Smooth muscle cell (in vitro differentiated cells): ENCODE measurements at regions not wholly inside any gene's neighbourhood (a gene's known extent, or its start where the extent isn't known, plus 50 kb on each side); places are given as distances from the start of the nearest gene placed in this dataset.
A peak's percentile ranks its signal among the peaks of the same experiment; 100 is the strongest.

Source experiments
- DNase-seq: peaks from one replicate; lab custom pipeline; 2025; ENCODE audit not compliant: unreplicated experiment; lab: John Stamatoyannopoulos, UW
- H2AFZ ChIP-seq: fragments of 200-600 bp; sonication (generic); 2 replicates; pipeline ENCODE4 v1.6.0; 2016; ENCODE audit warnings: antibody characterized with exemption, low read depth, mild to moderate bottlenecking
- H3F3A ChIP-seq: fragments of 200-600 bp; sonication (generic); 2 replicates; pipeline ENCODE4 v1.6.0; 2017; ENCODE audit warnings: antibody characterized with exemption, low read depth
- H3K27ac ChIP-seq: fragments of 200-600 bp; sonication (generic); 2 replicates; pipeline ENCODE4 v1.5.1; 2016; ENCODE audit warnings: low read depth, mild to moderate bottlenecking
- H3K27me3 ChIP-seq: fragments of 200-600 bp; sonication (generic); 2 replicates; pipeline ENCODE4 v1.6.1; 2016; ENCODE audit warnings: low read depth, mild to moderate bottlenecking
- H3K36me3 ChIP-seq: fragments of 200-600 bp; sonication (generic); 2 replicates; pipeline ENCODE4 v1.5.1; 2016; ENCODE audit warnings: low read depth
- H3K4me1 ChIP-seq: fragments of 200-600 bp; sonication (generic); 2 replicates; pipeline ENCODE4 v1.5.1; 2016; ENCODE audit warnings: low read depth
- H3K4me2 ChIP-seq: fragments of 200-600 bp; sonication (generic); 2 replicates; pipeline ENCODE4 v1.6.0; 2016; ENCODE audit warnings: mild to moderate bottlenecking
- H3K4me3 ChIP-seq: fragments of 200-600 bp; sonication (generic); 2 replicates; pipeline ENCODE4 v1.5.1; 2016; ENCODE audit warnings: mild to moderate bottlenecking
- H3K79me2 ChIP-seq: fragments of 200-600 bp; sonication (generic); 2 replicates; pipeline ENCODE4 v1.6.0; 2016; ENCODE audit warnings: low read depth, mild to moderate bottlenecking
- H3K9ac ChIP-seq: fragments of 200-600 bp; sonication (generic); 2 replicates; pipeline ENCODE4 v1.6.0; 2016; ENCODE audit warnings: low read depth
- H3K9me3 ChIP-seq: fragments of 200-600 bp; sonication (generic); replicated peaks from 2 replicates; pipeline ENCODE4 v1.5.1; 2016; ENCODE audit warnings: low read depth
- H4K20me1 ChIP-seq: fragments of 200-600 bp; sonication (generic); 2 replicates; pipeline ENCODE4 v1.6.0; 2016; ENCODE audit warnings: low read depth
- CTCF ChIP-seq: fragments of 200-600 bp; sonication (generic); IDR thresholded peaks from 2 replicates; pipeline ENCODE4 v1.5.1; 2017; ENCODE audit warnings: borderline replicate concordance, mild to moderate bottlenecking, antibody characterized with exemption; ENCODE audit not compliant: insufficient read depth, poor library complexity, severe bottlenecking
- WGBS: methylation state at CpG from one replicate; pipeline ENCODE4 v1.1.7; 2016; ENCODE audit warnings: low lambda C conversion rate; 5-methylcytosine and 5-hydroxymethylcytosine counted together

DNA sequence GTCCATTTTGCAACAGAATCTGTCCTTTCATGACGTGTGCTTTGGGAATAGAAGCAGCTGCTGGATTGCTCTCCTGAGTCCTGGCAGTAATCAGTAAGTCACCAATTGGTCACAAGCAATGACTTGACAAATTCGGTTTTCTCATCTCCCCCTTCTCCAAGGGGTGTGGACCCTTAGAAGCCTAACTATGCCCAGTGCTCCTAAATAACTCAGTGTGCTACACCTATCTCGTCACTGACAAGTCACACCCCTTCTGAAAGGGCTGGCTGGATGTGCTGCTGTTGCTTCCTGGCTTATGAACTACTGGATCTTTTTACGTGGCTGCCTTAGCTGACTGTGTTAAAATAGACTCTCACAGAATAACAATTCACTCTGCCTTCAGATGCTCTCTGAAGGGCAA is 1351.5 kb downstream of the ZPLD1 start:
- WGBS, result 33% methylated on average over 4 of the region's 4 CpGs
- H3F3A ChIP-seq, result no peaks in the 10 kb centered on the region
- no peaks in the 10 kb centered on the region for H3K4me1 ChIP-seq
- no peaks in the 10 kb centered on the region for H3K79me2 ChIP-seq
- no peak overlapping the region for H3K27ac ChIP-seq
- no peak for DNase-seq
- no peak for TF ChIP-seq CTCF
- no peaks in the 10 kb centered on the region for H3K36me3 ChIP-seq
- no peak overlapping the region for H3K4me2 ChIP-seq
- peak overlapping the region; percentile 64 for H2AFZ ChIP-seq
- no peaks in the 10 kb centered on the region for H4K20me1 ChIP-seq
- no peak overlapping the region for H3K4me3 ChIP-seq
- no peaks in the 10 kb centered on the region for H3K9me3 ChIP-seq
- no peak overlapping the region for H3K9ac ChIP-seq
- H3K27me3 ChIP-seq, result no peaks in the 10 kb centered on the region

DNA sequence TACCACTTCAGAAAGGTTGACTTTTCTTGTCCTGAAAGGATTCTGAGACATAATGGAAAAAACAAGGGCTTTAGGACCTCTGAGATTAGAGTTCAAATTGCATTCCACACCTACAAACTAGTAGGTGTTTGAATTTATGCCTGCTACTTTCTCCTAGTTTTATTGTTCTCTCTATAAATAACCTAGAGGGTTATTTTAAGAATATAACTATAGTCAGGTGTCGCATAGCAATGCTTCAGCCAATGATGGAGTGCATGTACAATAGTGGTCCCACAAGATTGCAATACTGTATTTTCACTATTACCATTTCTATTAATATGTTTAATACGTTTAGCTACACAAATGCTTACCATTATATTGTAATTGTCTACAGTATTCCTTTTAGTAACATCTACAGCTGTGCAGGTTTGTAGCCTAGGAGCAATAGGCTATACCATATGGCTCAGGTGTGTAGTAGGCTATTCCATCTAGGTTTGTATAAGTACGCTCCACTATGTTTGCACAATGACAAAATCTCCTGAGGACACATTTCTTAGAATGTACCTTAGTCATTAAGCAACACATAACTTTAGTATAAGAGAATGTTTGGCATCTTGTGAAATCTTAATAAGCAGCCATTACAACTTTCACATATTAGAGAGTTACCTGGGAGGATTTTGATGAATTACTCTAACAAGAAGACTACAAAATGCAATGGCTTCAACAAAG is 1352.5 kb downstream of the ZPLD1 start:
- Histone ChIP-seq H3K4me1 (no peaks in the 10 kb centered on the region), H3K9ac (no peak overlapping the region), H3K4me2 (no peak overlapping the region), H3K36me3 (no peaks in the 10 kb centered on the region), H3F3A (no peaks in the 10 kb centered on the region), H3K9me3 (no peaks in the 10 kb centered on the region), H3K27me3 (no peaks in the 10 kb centered on the region), H3K4me3 (no peak overlapping the region), H3K27ac (no peak overlapping the region), H3K79me2 (no peaks in the 10 kb centered on the region), H2AFZ (no peak overlapping the region), H4K20me1 (no peaks in the 10 kb centered on the region)
- no peak for DNase-seq
- 92% methylated on average over 3 of the region's 3 CpGs for WGBS
- TF ChIP-seq CTCF, result no peak

DNA sequence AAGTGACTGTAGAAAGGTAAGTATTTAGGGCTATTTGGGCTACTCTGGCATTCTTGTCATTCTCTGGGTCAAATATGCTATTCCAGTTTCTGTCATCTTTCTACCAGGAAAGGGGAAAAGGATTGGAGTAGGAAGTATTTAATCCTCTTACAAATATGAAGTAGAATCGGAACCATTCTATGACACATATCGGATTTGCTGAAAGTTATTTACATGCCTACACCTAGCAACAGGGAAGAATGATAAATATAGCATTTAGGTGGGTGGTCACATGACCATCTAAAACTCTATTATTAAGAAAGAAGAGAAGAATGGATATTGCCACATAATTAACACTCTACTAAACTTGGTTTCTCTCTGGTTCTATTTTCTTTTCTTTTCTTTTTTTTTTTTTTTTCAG is 1353.1 kb downstream of the ZPLD1 start:
- no peaks in the 10 kb centered on the region for H3K27me3 ChIP-seq
- TF ChIP-seq CTCF, result no peak
- no peak overlapping the region for H3K4me3 ChIP-seq
- 98% methylated on average over 2 of the region's 2 CpGs for WGBS
- H3K27ac ChIP-seq, result no peak overlapping the region
- H3K4me2 ChIP-seq, result no peak overlapping the region
- DNase-seq, result no peak
- H3F3A ChIP-seq, result no peaks in the 10 kb centered on the region
- no peaks in the 10 kb centered on the region for H3K79me2 ChIP-seq
- H4K20me1 ChIP-seq, result no peaks in the 10 kb centered on the region
- no peaks in the 10 kb centered on the region for H3K36me3 ChIP-seq
- no peaks in the 10 kb centered on the region for H3K9me3 ChIP-seq
- no peak overlapping the region for H3K9ac ChIP-seq
- H3K4me1 ChIP-seq, result no peaks in the 10 kb centered on the region
- H2AFZ ChIP-seq, result no peak overlapping the region

- no peaks in the 10 kb centered on the region for H3K9me3 ChIP-seq
- no peaks in the 10 kb centered on the region for H3K36me3 ChIP-seq
- H2AFZ ChIP-seq, result no peak overlapping the region
- no peaks in the 10 kb centered on the region for H3F3A ChIP-seq
- H3K79me2 ChIP-seq, result no peaks in the 10 kb centered on the region
- no peak for DNase-seq
- no peaks in the 10 kb centered on the region for H4K20me1 ChIP-seq
- no peak overlapping the region for H3K4me2 ChIP-seq
- no peak overlapping the region for H3K9ac ChIP-seq
- no peaks in the 10 kb centered on the region for H3K27me3 ChIP-seq
- no peak overlapping the region for H3K4me3 ChIP-seq
- H3K27ac ChIP-seq, result no peak overlapping the region
- WGBS, result 53% methylated on average over 1 of the region's 1 CpG
- no peaks in the 10 kb centered on the region for H3K4me1 ChIP-seq
- no peak for TF ChIP-seq CTCF
These were observed 1357.1 kb downstream of the ZPLD1 start for GRCh38 chr3:103791786-103792515.
